HG02623 (cell line): ENCODE measurements at regions not wholly inside any gene's neighbourhood (a gene's known extent, or its start where the extent isn't known, plus 50 kb on each side); places are given as distances from the start of the nearest gene placed in this dataset.
"Not testable (repeated sequence)": the region's sequence is repeated elsewhere in the genome, so short reads cannot be mapped to it uniquely, and the experiment has no call there.

Source experiments
- ATAC-seq: cut with Tn5 transposase; IDR thresholded peaks from one replicate; pipeline ENCODE4 v1.9.1; 2021; ENCODE audit warnings: moderate library complexity; ENCODE audit not compliant: unreplicated experiment

GRCh38 chr6:113068570-113068969, 721.4 kb downstream of the RFPL4B start:
- ATAC-seq: no peak

- not testable (repeated sequence) for ATAC-seq
Measured at GRCh38 chr6:113070681-113071080, 723.6 kb downstream of the RFPL4B start.

DNA sequence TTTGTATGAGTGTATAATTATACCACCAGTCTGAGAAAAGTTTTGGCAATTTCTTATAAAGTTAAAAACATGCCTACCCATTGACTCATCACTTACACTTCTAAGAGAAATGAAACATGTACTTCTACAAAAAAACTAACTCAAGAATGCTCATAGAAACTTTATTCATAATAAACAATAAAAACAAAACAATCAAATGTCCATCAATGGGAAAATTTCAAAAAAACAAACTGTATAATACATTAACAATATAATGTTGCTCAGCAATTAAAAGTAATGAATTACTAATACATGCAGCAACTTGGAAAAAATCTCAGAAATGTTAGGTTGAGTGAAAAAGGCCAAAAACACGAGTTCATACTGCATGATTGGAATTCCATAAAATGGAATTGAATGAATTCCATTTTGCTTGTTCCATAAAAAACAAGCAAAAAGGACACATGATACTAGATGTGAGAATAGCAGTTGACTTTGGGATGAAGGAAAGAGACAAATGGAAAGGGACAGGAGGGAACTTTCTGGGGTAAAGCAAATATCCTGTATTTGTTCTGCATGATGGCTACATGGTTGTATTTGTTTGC, 726.6 kb downstream of the RFPL4B start:
- no peak for ATAC-seq

DNA sequence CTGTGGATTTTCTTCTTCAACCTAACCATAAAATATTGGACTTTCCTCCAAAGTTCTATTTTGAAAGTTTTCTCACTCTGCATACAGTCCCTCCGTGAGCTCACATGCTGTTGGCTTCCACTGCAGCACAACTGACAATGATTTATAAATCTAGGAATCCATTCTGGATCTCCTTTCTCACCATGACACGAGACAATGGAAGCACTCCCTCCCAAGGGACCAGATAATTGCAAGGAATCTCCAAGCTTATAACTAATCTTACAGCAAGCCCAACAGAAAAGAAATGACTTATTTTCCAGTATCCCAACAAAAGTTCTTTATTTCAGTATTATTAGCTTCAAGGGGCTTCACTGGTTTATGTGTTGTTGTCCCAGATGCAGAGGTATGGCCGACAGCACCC, 729.0 kb downstream of the RFPL4B start:
- no peak for ATAC-seq

DNA sequence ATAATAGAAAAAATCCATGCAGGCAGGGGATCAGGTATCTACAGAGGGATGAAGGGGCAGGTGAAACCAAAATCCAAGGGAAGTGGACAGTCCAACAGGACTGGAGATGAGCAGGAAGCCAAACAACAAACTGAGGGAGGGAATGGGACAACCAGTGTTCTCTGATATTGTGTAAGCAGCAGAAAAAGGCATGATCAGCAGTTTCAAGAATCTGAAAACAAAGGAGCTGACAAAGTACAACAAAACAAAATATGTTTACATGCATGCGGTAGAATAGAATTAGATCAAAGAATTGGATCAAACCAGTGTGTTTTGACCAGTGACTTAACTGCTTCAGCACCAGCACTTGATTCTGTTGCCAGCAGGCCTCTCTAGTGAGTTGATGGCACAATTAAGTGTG, 729.7 kb downstream of the RFPL4B start:
- no peak for ATAC-seq

DNA sequence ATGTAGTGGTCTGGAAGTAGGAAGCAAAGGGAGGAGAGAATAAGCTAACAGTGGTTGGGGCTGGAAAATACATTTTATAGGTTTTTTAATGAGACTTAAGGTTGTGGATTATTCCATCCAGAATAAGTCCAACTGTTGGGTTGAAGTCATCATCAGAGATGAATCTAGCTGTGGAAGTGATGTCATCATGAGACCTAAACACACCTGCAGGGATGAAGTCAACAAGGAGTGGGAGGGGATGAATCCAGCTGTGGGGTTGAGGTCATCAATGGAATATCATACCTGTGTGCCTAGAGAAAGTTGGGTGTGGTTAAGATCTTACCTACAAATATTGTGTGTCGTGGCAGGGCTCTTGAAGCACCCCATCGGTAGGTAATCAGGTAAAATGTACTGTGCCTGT, 730.7 kb downstream of the RFPL4B start:
- no peak for ATAC-seq

DNA sequence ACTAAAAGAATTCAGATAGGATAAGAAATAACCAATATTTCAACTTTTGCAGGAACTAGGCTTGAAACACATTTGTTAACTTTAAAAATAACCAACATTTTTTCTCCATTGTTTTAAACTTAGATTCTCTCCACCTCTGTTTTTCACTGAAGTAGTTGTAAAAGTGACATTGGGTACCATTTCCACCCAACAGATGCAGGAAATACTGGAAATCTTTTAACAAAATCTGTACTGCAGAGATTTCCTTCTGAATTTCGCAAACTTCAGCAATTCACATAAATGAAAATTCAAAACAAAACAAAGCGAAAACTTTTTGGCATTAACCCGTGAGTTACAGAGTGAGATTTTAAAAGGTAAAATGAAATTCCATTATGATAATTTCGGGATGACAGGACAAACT, 731.7 kb downstream of the RFPL4B start:
- no peak for ATAC-seq

DNA sequence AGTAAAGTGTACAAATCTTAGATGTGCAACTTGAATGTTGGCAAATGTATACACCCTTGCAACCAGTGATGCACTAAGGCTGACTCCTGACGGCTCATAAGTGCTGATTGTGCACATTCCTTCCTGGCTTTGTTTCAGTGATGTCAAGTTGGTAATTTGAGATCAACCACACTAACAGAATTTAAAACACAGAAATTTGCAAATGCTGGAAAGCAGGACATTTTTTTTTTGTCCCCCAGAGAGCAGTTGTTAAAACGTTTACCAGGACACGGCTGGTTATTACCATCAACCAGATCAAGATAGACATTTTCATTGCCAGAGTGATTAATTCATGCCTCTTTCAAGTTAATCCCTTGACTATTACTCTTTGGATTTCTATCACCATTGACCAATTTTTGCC, 735.6 kb downstream of the RFPL4B start:
- no peak for ATAC-seq

DNA sequence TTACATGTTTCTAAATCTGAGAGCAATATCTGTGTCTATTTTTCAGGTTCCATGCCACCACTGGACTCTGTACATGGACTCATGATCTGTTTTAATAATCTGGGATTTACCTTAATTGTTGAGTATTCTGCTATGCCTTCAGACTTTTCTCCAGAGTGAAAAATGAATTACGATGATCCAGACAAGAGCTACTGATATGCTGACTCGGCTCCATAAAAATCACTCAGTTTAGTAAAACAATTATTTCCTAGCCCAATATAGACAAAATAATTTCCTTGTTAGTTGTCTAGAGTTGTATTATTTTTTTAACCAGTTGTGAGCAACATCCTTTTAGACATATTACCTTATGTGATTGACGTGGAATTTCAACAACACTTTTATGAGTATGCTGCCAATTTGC, 736.8 kb downstream of the RFPL4B start:
- no peak for ATAC-seq

DNA sequence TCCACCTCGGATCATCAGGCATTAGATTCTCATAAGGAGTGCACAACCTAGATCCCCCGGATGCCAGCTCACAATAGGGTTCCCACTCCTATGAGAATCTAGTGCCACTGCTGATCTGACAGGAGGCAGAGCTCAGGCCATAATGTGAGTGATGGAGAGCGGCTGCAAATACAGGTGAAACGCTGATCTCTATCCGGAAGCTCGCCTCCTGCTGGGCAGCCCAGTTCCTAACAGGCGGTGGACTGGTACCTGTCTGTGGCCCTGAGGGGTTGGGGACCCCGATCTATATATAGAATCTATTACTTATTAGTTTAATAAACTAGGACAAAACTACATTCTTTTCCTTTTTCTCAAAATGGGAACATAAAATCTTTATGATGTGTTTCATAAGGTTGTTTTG, 741.9 kb downstream of the RFPL4B start:
- no peak for ATAC-seq

GRCh38 chr6:113092795-113093194, 745.7 kb downstream of the RFPL4B start:
- no peak for ATAC-seq

DNA sequence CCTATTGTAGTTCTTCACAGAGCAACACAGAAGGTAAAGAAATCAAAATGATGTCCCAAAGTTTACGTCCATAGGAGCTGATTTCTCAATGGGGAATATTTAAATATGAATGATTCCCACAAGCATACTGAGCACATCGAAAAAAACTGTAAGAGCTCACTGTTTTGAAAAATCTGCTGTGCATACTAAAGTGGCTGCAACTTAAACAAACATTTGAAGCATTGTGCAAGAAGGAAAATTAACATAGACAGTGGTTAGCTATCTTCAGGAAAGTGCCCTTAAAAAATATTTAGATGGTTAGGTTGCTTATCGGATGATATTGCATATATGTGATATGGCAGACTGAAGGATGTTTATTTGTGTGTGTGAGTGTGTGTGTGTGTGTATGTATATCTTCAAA, 747.6 kb downstream of the RFPL4B start:
- ATAC-seq: no peak

GRCh38 chr6:113095841-113096240, 748.7 kb downstream of the RFPL4B start:
- ATAC-seq: no peak

DNA sequence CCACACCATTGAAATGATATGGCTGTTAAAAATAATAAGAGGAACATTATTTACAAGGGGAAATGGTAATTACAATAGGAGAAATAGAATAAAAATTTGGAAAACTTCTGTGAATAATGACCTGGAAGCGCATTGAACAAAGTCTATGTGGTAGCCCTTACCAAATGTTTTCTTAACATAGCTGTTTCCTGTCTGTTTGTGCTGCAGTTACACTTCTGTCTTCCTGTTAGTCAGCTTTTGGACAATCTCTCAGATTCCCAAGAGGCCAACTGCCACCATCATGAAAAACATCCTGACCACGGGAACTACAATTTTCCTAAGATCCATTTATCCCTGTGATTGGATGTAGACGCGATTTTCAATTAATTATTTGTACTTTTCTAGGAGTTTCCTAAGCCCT, 754.4 kb upstream of the MARCKS start:
- no peak for ATAC-seq

GRCh38 chr6:113103634-113104361, 753.3 kb upstream of the MARCKS start:
- no peak for ATAC-seq

GRCh38 chr6:113104541-113104940, 752.6 kb upstream of the MARCKS start:
- no peak for ATAC-seq

- no peak for ATAC-seq
Measured at GRCh38 chr6:113104951-113105350, 752.2 kb upstream of the MARCKS start.

GRCh38 chr6:113110211-113110610, 746.9 kb upstream of the MARCKS start:
- ATAC-seq: no peak

DNA sequence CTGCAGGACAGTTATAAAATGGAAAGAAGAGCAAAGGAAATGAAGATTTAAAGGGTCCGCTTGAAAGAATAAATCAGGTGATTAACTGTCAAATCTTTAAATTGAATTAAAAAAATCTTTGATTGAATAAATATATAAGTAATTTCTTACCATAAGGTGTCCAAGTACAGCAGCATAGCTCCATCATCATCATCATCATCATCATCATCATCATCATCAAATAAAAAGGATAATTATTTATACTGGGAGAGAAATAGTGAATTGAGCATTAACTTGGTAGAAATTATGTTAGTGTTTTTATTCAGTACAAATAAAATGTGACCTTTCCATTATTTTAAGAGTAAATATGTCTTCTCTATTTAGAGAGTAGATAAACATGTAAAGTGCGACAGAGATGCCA, 745.6 kb upstream of the MARCKS start:
- ATAC-seq: no peak

DNA sequence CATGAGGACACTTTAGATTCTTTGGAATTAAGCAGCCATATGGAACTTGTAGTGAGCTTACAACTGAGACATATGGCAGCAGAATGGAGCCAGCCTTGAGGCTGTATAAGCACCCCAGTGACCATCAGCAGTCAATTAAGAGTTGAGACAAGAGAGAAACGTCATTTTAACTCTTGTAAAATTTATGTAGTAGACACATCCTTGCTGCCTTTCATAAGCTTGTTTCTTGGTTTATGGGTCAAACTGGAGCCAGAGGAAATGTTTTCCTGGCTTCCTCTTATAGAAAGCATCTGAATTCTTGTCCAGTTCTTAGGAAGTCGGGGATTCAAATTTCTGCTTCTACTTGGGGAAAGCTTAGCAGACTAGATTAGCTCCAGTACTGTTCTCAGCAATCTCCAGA, 745.1 kb upstream of the MARCKS start:
- no peak for ATAC-seq

DNA sequence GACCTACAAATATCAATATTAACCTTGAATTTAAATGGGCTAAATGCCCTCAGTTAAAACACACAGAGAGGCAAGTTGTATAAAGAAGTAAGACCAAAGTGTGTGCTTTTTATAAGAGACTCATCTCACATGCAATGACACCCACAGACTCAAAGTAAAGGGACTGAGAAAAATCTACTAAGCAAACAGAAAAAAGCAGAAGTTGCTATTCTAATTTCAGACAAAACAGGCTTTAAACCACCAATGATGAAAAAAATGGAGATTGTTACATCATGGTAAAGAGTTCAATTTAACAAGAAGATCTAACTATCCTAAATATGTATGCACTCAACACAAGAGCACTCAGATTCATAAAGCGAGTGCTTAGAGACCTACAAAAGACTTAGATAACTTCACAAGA, 741.9 kb upstream of the MARCKS start:
- ATAC-seq: no peak

- no peak for ATAC-seq
Measured at GRCh38 chr6:113120224-113120581, 736.9 kb upstream of the MARCKS start.
